ENCODE measurements at regions not wholly inside any gene's neighbourhood (a gene's known extent, or its start where the extent isn't known, plus 50 kb on each side); places are given as distances from the start of the nearest gene placed in this dataset.

GRCh38 chr3:67906261-67906660, 251.8 kb upstream of the SUCLG2 start:
- H3K4me1 ChIP-seq (ENCODE audit: insufficient read depth), result no peaks in the 10 kb centered on the region
- peak; percentile 20 for DNase-seq (ENCODE audit: extremely low spot score)
- H3K27ac ChIP-seq (ENCODE audit: low read depth), result no peak overlapping the region
- H3K4me3 ChIP-seq (ENCODE audit: low read depth, low read length), result no peak overlapping the region
- 22% methylated on average over 4 of the region's 4 CpGs for WGBS
- H3K36me3 ChIP-seq (ENCODE audit: insufficient read depth), result no peaks in the 10 kb centered on the region

GRCh38 chr3:67901681-67902080, 247.3 kb upstream of the SUCLG2 start:
- 80% methylated on average over 1 of the region's 1 CpG for WGBS
- no peak overlapping the region for H3K4me3 ChIP-seq (ENCODE audit: low read depth, low read length)

GRCh38 chr3:67898916-67899315, 244.5 kb upstream of the SUCLG2 start:
- Histone ChIP-seq H3K27ac (ENCODE audit: low read depth) (no peak overlapping the region), H3K4me1 (ENCODE audit: insufficient read depth) (no peaks in the 10 kb centered on the region), H3K4me3 (ENCODE audit: low read depth, low read length) (no peak overlapping the region), H3K36me3 (ENCODE audit: insufficient read depth) (no peaks in the 10 kb centered on the region)
- 74% methylated on average over 1 of the region's 1 CpG for WGBS
- no peak for DNase-seq (ENCODE audit: extremely low spot score)

More at GRCh38 chr3:67901681-67902080, 247.3 kb upstream of the SUCLG2 start:
- no peak for DNase-seq (ENCODE audit: extremely low spot score)
- no peak overlapping the region for H3K27ac ChIP-seq (ENCODE audit: low read depth)
- no peaks in the 10 kb centered on the region for H3K36me3 ChIP-seq (ENCODE audit: insufficient read depth)
- H3K4me1 ChIP-seq (ENCODE audit: insufficient read depth), result no peaks in the 10 kb centered on the region

GRCh38 chr3:67897351-67898336, 243.2 kb upstream of the SUCLG2 start:
- Histone ChIP-seq H3K27ac (ENCODE audit: low read depth) (no peak overlapping the region), H3K4me3 (ENCODE audit: low read depth, low read length) (no peak overlapping the region), H3K4me1 (ENCODE audit: insufficient read depth) (no peaks in the 10 kb centered on the region), H3K36me3 (ENCODE audit: insufficient read depth) (no peaks in the 10 kb centered on the region)
- no peak for DNase-seq (ENCODE audit: extremely low spot score)
- WGBS, result 86% methylated on average over 15 of the region's 15 CpGs

- H3K4me3 ChIP-seq (ENCODE audit: low read depth, low read length), result no peak overlapping the region
- DNase-seq (ENCODE audit: extremely low spot score), result no peak
- no peaks in the 10 kb centered on the region for H3K4me1 ChIP-seq (ENCODE audit: insufficient read depth)
- WGBS, result 76% methylated on average over 1 of the region's 1 CpG
- H3K36me3 ChIP-seq (ENCODE audit: insufficient read depth), result no peaks in the 10 kb centered on the region
- H3K27ac ChIP-seq (ENCODE audit: low read depth), result no peak overlapping the region
Measured at GRCh38 chr3:67896130-67896529, 241.7 kb upstream of the SUCLG2 start.

- WGBS, result 85% methylated on average over 4 of the region's 4 CpGs
- H3K4me1 ChIP-seq (ENCODE audit: insufficient read depth), result no peaks in the 10 kb centered on the region
- no peaks in the 10 kb centered on the region for H3K36me3 ChIP-seq (ENCODE audit: insufficient read depth)
- no peak overlapping the region for H3K27ac ChIP-seq (ENCODE audit: low read depth)
- DNase-seq (ENCODE audit: extremely low spot score), result no peak
- no peak overlapping the region for H3K4me3 ChIP-seq (ENCODE audit: low read depth, low read length)
Measured at GRCh38 chr3:67894510-67894909, 240.1 kb upstream of the SUCLG2 start.

- Histone ChIP-seq H3K4me1 (ENCODE audit: insufficient read depth) (no peaks in the 10 kb centered on the region), H3K36me3 (ENCODE audit: insufficient read depth) (no peaks in the 10 kb centered on the region), H3K4me3 (ENCODE audit: low read depth, low read length) (no peak overlapping the region), H3K27ac (ENCODE audit: low read depth) (no peak overlapping the region)
- WGBS, result 69% methylated on average over 1 of the region's 1 CpG
- no peak for DNase-seq (ENCODE audit: extremely low spot score)
Measured at GRCh38 chr3:67884345-67884744, 229.9 kb upstream of the SUCLG2 start.

GRCh38 chr3:67883766-67884165, 229.4 kb upstream of the SUCLG2 start:
- Histone ChIP-seq H3K4me3 (ENCODE audit: low read depth, low read length) (no peak overlapping the region), H3K4me1 (ENCODE audit: insufficient read depth) (no peaks in the 10 kb centered on the region), H3K27ac (ENCODE audit: low read depth) (no peak overlapping the region), H3K36me3 (ENCODE audit: insufficient read depth) (no peaks in the 10 kb centered on the region)
- WGBS, result 34% methylated on average over 2 of the region's 2 CpGs
- DNase-seq (ENCODE audit: extremely low spot score), result no peak

GRCh38 chr3:67882981-67883380, 228.6 kb upstream of the SUCLG2 start:
- no peak for DNase-seq (ENCODE audit: extremely low spot score)
- WGBS, result 86% methylated on average over 5 of the region's 5 CpGs
- H3K4me3 ChIP-seq (ENCODE audit: low read depth, low read length), result no peak overlapping the region
- H3K27ac ChIP-seq (ENCODE audit: low read depth), result no peak overlapping the region
- H3K36me3 ChIP-seq (ENCODE audit: insufficient read depth), result no peaks in the 10 kb centered on the region
- no peaks in the 10 kb centered on the region for H3K4me1 ChIP-seq (ENCODE audit: insufficient read depth)

GRCh38 chr3:67876261-67876660, 221.8 kb upstream of the SUCLG2 start:
- no peak for DNase-seq (ENCODE audit: extremely low spot score)
- Histone ChIP-seq H3K27ac (ENCODE audit: low read depth) (no peak overlapping the region), H3K4me3 (ENCODE audit: low read depth, low read length) (no peak overlapping the region), H3K36me3 (ENCODE audit: insufficient read depth) (no peaks in the 10 kb centered on the region), H3K4me1 (ENCODE audit: insufficient read depth) (no peaks in the 10 kb centered on the region)
- WGBS, result 80% methylated on average over 2 of the region's 2 CpGs

GRCh38 chr3:67875858-67876257, 221.4 kb upstream of the SUCLG2 start:
- H3K27ac ChIP-seq (ENCODE audit: low read depth), result no peak overlapping the region
- H3K4me1 ChIP-seq (ENCODE audit: insufficient read depth), result no peaks in the 10 kb centered on the region
- H3K36me3 ChIP-seq (ENCODE audit: insufficient read depth), result no peaks in the 10 kb centered on the region
- 81% methylated on average over 3 of the region's 3 CpGs for WGBS
- no peak for DNase-seq (ENCODE audit: extremely low spot score)
- no peak overlapping the region for H3K4me3 ChIP-seq (ENCODE audit: low read depth, low read length)

GRCh38 chr3:67875338-67875737, 220.9 kb upstream of the SUCLG2 start:
- no peak for DNase-seq (ENCODE audit: extremely low spot score)
- Histone ChIP-seq H3K4me3 (ENCODE audit: low read depth, low read length) (no peak overlapping the region), H3K4me1 (ENCODE audit: insufficient read depth) (no peaks in the 10 kb centered on the region), H3K36me3 (ENCODE audit: insufficient read depth) (no peaks in the 10 kb centered on the region), H3K27ac (ENCODE audit: low read depth) (no peak overlapping the region)
- WGBS, result 73% methylated on average over 4 of the region's 4 CpGs

GRCh38 chr3:67870477-67870876, 216.1 kb upstream of the SUCLG2 start:
- Histone ChIP-seq H3K4me1 (ENCODE audit: insufficient read depth) (no peaks in the 10 kb centered on the region), H3K4me3 (ENCODE audit: low read depth, low read length) (no peak overlapping the region), H3K36me3 (ENCODE audit: insufficient read depth) (no peaks in the 10 kb centered on the region), H3K27ac (ENCODE audit: low read depth) (no peak overlapping the region)
- DNase-seq (ENCODE audit: extremely low spot score), result no peak
- WGBS, result 77% methylated on average over 3 of the region's 3 CpGs

GRCh38 chr3:67866571-67866970, 212.2 kb upstream of the SUCLG2 start:
- DNase-seq (ENCODE audit: extremely low spot score), result no peak
- Histone ChIP-seq H3K4me1 (ENCODE audit: insufficient read depth) (no peaks in the 10 kb centered on the region), H3K36me3 (ENCODE audit: insufficient read depth) (no peaks in the 10 kb centered on the region), H3K27ac (ENCODE audit: low read depth) (no peak overlapping the region), H3K4me3 (ENCODE audit: low read depth, low read length) (no peak overlapping the region)
- WGBS, result 94% methylated on average over 6 of the region's 6 CpGs
